Activated naive CD4-positive, alpha-beta T cell treated with anti-CD3 and anti-CD28 coated beads, Interleukin-2, amount 10 ng/mL, durations not matched to agents 7 days and 5 days (primary cell): ENCODE measurements at regions not wholly inside any gene's neighbourhood (a gene's known extent, or its start where the extent isn't known, plus 50 kb on each side); places are given as distances from the start of the nearest gene placed in this dataset.
A peak's percentile ranks its signal among the peaks of the same experiment; 100 is the strongest.
"Not testable (repeated sequence)": the region's sequence is repeated elsewhere in the genome, so short reads cannot be mapped to it uniquely, and the experiment has no call there.

ENCODE experiments used
- CTCF ChIA-PET: fragments of 350-600 bp; sonication (Branson Sonifier 250); formaldehyde crosslinking; loops from one replicate; lab custom pipeline; 2021; ENCODE audit warnings: antibody characterized with exemption; lab: Charles Lee
- DNase-seq: peaks from one replicate; pipeline ENCODE4 v3.0.0-alpha.2; 2020
- H3K27ac Mint-ChIP-seq: one replicate; pipeline ENCODE4 v1.8.0; 2021; ENCODE audit warnings: mild to moderate bottlenecking, moderate library complexity, mixed read lengths
- H3K27me3 Mint-ChIP-seq: one replicate; pipeline ENCODE4 v1.8.0; 2021; ENCODE audit warnings: mild to moderate bottlenecking, mixed read lengths
- H3K36me3 Mint-ChIP-seq: one replicate; pipeline ENCODE4 v1.8.0; 2021; ENCODE audit warnings: mixed read lengths
- H3K4me1 Mint-ChIP-seq: one replicate; pipeline ENCODE4 v1.8.0; 2021; ENCODE audit warnings: mixed read lengths
- H3K4me3 Mint-ChIP-seq: one replicate; pipeline ENCODE4 v1.8.0; 2021; ENCODE audit warnings: mild to moderate bottlenecking, moderate library complexity, mixed read lengths
- H3K9me3 Mint-ChIP-seq: one replicate; pipeline ENCODE4 v1.8.0; 2021; ENCODE audit warnings: mixed read lengths

GRCh38 chr5:96483878-96484277 is 50.8 kb upstream of the PCSK1 start:
- DNase-seq: peak; percentile 23
- CTCF ChIA-PET: no interaction called here
- H3K27me3 Mint-ChIP-seq: no peaks in the 10 kb centered on the region
- H3K27ac Mint-ChIP-seq: no peak overlapping the region
- no peaks in the 10 kb centered on the region for H3K36me3 Mint-ChIP-seq
- H3K4me1 Mint-ChIP-seq: no peaks in the 10 kb centered on the region
- no peaks in the 10 kb centered on the region for H3K9me3 Mint-ChIP-seq
- no peak overlapping the region for H3K4me3 Mint-ChIP-seq

GRCh38 chr5:96487859-96488258 is 54.8 kb upstream of the PCSK1 start:
- H3K27me3 Mint-ChIP-seq: no peaks in the 10 kb centered on the region
- no peak for DNase-seq
- H3K9me3 Mint-ChIP-seq: no peaks in the 10 kb centered on the region
- CTCF ChIA-PET: no interaction called here
- H3K4me1 Mint-ChIP-seq: no peaks in the 10 kb centered on the region
- H3K4me3 Mint-ChIP-seq: no peak overlapping the region
- H3K36me3 Mint-ChIP-seq: no peaks in the 10 kb centered on the region
- H3K27ac Mint-ChIP-seq: no peak overlapping the region

GRCh38 chr5:96489532-96489931 is 56.5 kb upstream of the PCSK1 start:
- no peaks in the 10 kb centered on the region for H3K9me3 Mint-ChIP-seq
- H3K36me3 Mint-ChIP-seq: no peaks in the 10 kb centered on the region
- no peak overlapping the region for H3K4me3 Mint-ChIP-seq
- DNase-seq: no peak
- no peak overlapping the region for H3K27ac Mint-ChIP-seq
- CTCF ChIA-PET: no interaction called here
- H3K27me3 Mint-ChIP-seq: no peaks in the 10 kb centered on the region
- H3K4me1 Mint-ChIP-seq: no peaks in the 10 kb centered on the region

- DNase-seq: no peak
- CTCF ChIA-PET: no interaction called here
- no peaks in the 10 kb centered on the region for H3K4me1 Mint-ChIP-seq
- no peaks in the 10 kb centered on the region for H3K27me3 Mint-ChIP-seq
- H3K36me3 Mint-ChIP-seq: no peaks in the 10 kb centered on the region
- no peak overlapping the region for H3K27ac Mint-ChIP-seq
- H3K9me3 Mint-ChIP-seq: no peaks in the 10 kb centered on the region
- H3K4me3 Mint-ChIP-seq: no peak overlapping the region
These were observed 59.5 kb upstream of the PCSK1 start for GRCh38 chr5:96492459-96493047.

GRCh38 chr5:96493219-96493790 is 60.3 kb upstream of the PCSK1 start:
- CTCF ChIA-PET: no interaction called here
- DNase-seq: no peak
- H3K4me3 Mint-ChIP-seq: no peak overlapping the region
- H3K27me3 Mint-ChIP-seq: no peaks in the 10 kb centered on the region
- H3K9me3 Mint-ChIP-seq: no peaks in the 10 kb centered on the region
- H3K27ac Mint-ChIP-seq: no peak overlapping the region
- H3K4me1 Mint-ChIP-seq: no peaks in the 10 kb centered on the region
- H3K36me3 Mint-ChIP-seq: no peaks in the 10 kb centered on the region

- DNase-seq, CTCF ChIA-PET, H3K4me3 Mint-ChIP-seq, H3K4me1 Mint-ChIP-seq, H3K36me3 Mint-ChIP-seq, H3K27me3 Mint-ChIP-seq, H3K9me3 Mint-ChIP-seq, H3K27ac Mint-ChIP-seq: not testable (repeated sequence)
These were observed 62.4 kb upstream of the PCSK1 start for GRCh38 chr5:96495412-96495811.

- H3K4me1 Mint-ChIP-seq, H3K36me3 Mint-ChIP-seq, H3K9me3 Mint-ChIP-seq, H3K27ac Mint-ChIP-seq, H3K4me3 Mint-ChIP-seq, H3K27me3 Mint-ChIP-seq, CTCF ChIA-PET, DNase-seq: not testable (repeated sequence)
These were observed 64.0 kb upstream of the PCSK1 start for GRCh38 chr5:96497027-96497426.

GRCh38 chr5:96499753-96500345 is 66.8 kb upstream of the PCSK1 start:
- no peak for DNase-seq
- Mint-ChIP-seq H3K4me1 (no peaks in the 10 kb centered on the region), H3K4me3 (no peak overlapping the region), H3K27ac (no peak overlapping the region), H3K36me3 (no peaks in the 10 kb centered on the region), H3K27me3 (peaks cover 16% of the 10 kb centered on the region), H3K9me3 (no peaks in the 10 kb centered on the region)
- CTCF ChIA-PET: interaction anchor here (0.6 kb wide), 1 partner anchor 647 kb away, joined by 3 read pairs; no protein-coding TSS in a partner anchor

- CTCF ChIA-PET: no interaction called here
These were observed 69.1 kb upstream of the PCSK1 start for GRCh38 chr5:96501991-96502646.

GRCh38 chr5:96503501-96504236 is 70.6 kb upstream of the PCSK1 start:
- no peak overlapping the region for H3K27ac Mint-ChIP-seq
- H3K27me3 Mint-ChIP-seq: peaks cover 16% of the 10 kb centered on the region
- no peak for DNase-seq
- no peaks in the 10 kb centered on the region for H3K9me3 Mint-ChIP-seq
- H3K4me3 Mint-ChIP-seq: no peak overlapping the region
- no peaks in the 10 kb centered on the region for H3K36me3 Mint-ChIP-seq
- H3K4me1 Mint-ChIP-seq: no peaks in the 10 kb centered on the region
- CTCF ChIA-PET: no interaction called here

More at GRCh38 chr5:96501991-96502646, 69.1 kb upstream of the PCSK1 start:
- H3K4me3 Mint-ChIP-seq: no peak overlapping the region
- H3K36me3 Mint-ChIP-seq: no peaks in the 10 kb centered on the region
- H3K9me3 Mint-ChIP-seq: no peaks in the 10 kb centered on the region
- H3K27me3 Mint-ChIP-seq: peaks cover 16% of the 10 kb centered on the region
- no peak overlapping the region for H3K27ac Mint-ChIP-seq
- H3K4me1 Mint-ChIP-seq: no peaks in the 10 kb centered on the region
- no peak for DNase-seq

GRCh38 chr5:96506376-96506775 is 73.3 kb upstream of the PCSK1 start:
- Mint-ChIP-seq H3K9me3 (no peaks in the 10 kb centered on the region), H3K4me1 (no peaks in the 10 kb centered on the region), H3K36me3 (no peaks in the 10 kb centered on the region), H3K27me3 (peaks cover 19% of the 10 kb centered on the region), H3K27ac (no peak overlapping the region), H3K4me3 (no peak overlapping the region)
- CTCF ChIA-PET: no interaction called here
- DNase-seq: no peak

GRCh38 chr5:96506866-96507527 is 73.9 kb upstream of the PCSK1 start:
- CTCF ChIA-PET: no interaction called here
- Mint-ChIP-seq H3K4me3 (no peak overlapping the region), H3K36me3 (no peaks in the 10 kb centered on the region), H3K4me1 (no peaks in the 10 kb centered on the region), H3K9me3 (no peaks in the 10 kb centered on the region), H3K27me3 (peaks cover 22% of the 10 kb centered on the region), H3K27ac (no peak overlapping the region)
- no peak for DNase-seq

- no peaks in the 10 kb centered on the region for H3K36me3 Mint-ChIP-seq
- CTCF ChIA-PET: no interaction called here
- no peaks in the 10 kb centered on the region for H3K9me3 Mint-ChIP-seq
- no peak for DNase-seq
- no peak overlapping the region for H3K4me3 Mint-ChIP-seq
- peaks cover 8% of the 10 kb centered on the region for H3K27me3 Mint-ChIP-seq
- no peak overlapping the region for H3K27ac Mint-ChIP-seq
- no peaks in the 10 kb centered on the region for H3K4me1 Mint-ChIP-seq
These were observed 76.3 kb upstream of the PCSK1 start for GRCh38 chr5:96509316-96509715.

- Mint-ChIP-seq H3K4me3 (no peak overlapping the region), H3K9me3 (no peaks in the 10 kb centered on the region), H3K4me1 (no peaks in the 10 kb centered on the region), H3K27ac (no peak overlapping the region), H3K36me3 (no peaks in the 10 kb centered on the region), H3K27me3 (peaks cover 8% of the 10 kb centered on the region)
- no peak for DNase-seq
- CTCF ChIA-PET: no interaction called here
These were observed 76.8 kb upstream of the PCSK1 start for GRCh38 chr5:96509721-96510350.
